Liver (tissue), 7 donors: ENCODE measurements at regions not wholly inside any gene's neighbourhood (a gene's known extent, or its start where the extent isn't known, plus 50 kb on each side); places are given as distances from the start of the nearest gene placed in this dataset.

ENCODE experiments used
- DNase-seq: peaks from one replicate; pipeline ENCODE4 v3.0.0-alpha.2; 2017; ENCODE audit warnings: low spot score
- H3K27ac ChIP-seq, 2 donors: one replicate each; pipeline ENCODE4 v1.7.0; 2013; ENCODE audit warnings: inconsistent platforms in 2 of 2, low read length in 2 of 2, control low read depth in 1 of 2, low read depth in 1 of 2, mild to moderate bottlenecking in 1 of 2
- H3K27me3 ChIP-seq, 4 donors: one replicate each; pipeline versions ENCODE4 v1.6.1 to v1.7.0; 2013; ENCODE audit warnings: low read length in 3 of 4, inconsistent platforms in 1 of 4, mild to moderate bottlenecking in 1 of 4, moderate library complexity in 1 of 4; ENCODE audit not compliant: control insufficient read depth in 4 of 4, insufficient read depth in 4 of 4
- H3K36me3 ChIP-seq, 4 donors: one replicate each; pipeline versions ENCODE4 v1.6.1 to v1.7.0; 2013; ENCODE audit warnings: low read length in 3 of 4, mild to moderate bottlenecking in 3 of 4, low read depth in 1 of 4, moderate library complexity in 1 of 4; ENCODE audit not compliant: control insufficient read depth in 4 of 4, insufficient read depth in 3 of 4
- H3K4me1 ChIP-seq, 4 donors: one replicate each; pipeline versions ENCODE4 v1.6.1 to v1.7.0; 2013; ENCODE audit warnings: low read length in 3 of 4, mild to moderate bottlenecking in 3 of 4, moderate library complexity in 1 of 4; ENCODE audit not compliant: control insufficient read depth in 4 of 4, insufficient read depth in 4 of 4
- H3K4me3 ChIP-seq, 3 donors: one replicate each; pipeline versions ENCODE4 v1.6.1 to v1.7.0; 2013; ENCODE audit warnings: low read length in 3 of 3, control low read depth in 1 of 3, low read depth in 1 of 3, mild to moderate bottlenecking in 1 of 3
- H3K9ac ChIP-seq, 2 donors: one replicate each; pipeline ENCODE4 v1.7.0; 2013; ENCODE audit warnings: low read length in 2 of 2, mild to moderate bottlenecking in 2 of 2, moderate library complexity in 2 of 2, control low read depth in 1 of 2, low read depth in 1 of 2
- H3K9me3 ChIP-seq, 4 donors: one replicate each; pipeline versions ENCODE4 v1.6.1 to v1.7.0; 2013; ENCODE audit warnings: low read length in 3 of 4; ENCODE audit not compliant: control insufficient read depth in 4 of 4
- ATF3 ChIP-seq: IDR thresholded peaks from 2 replicates; pipeline ENCODE4 v1.6.1; 2016; ENCODE audit warnings: antibody characterized with exemption
- EGR1 ChIP-seq, 2 donors: IDR thresholded peaks; 2 replicates each; pipeline ENCODE4 v1.6.1; 2016 to 2018; ENCODE audit warnings: antibody characterized with exemption in 2 of 2, low read depth in 2 of 2
- FOXA1 ChIP-seq: IDR thresholded peaks from 2 replicates; pipeline ENCODE4 v1.6.1; 2016; ENCODE audit warnings: antibody characterized with exemption
- FOXA2 ChIP-seq: IDR thresholded peaks from 2 replicates; pipeline ENCODE4 v1.6.1; 2016; ENCODE audit warnings: antibody characterized with exemption
- GABPA ChIP-seq, 2 donors: IDR thresholded peaks in 1 of 2; conservative IDR thresholded peaks in 1 of 2; 2 replicates each; pipeline ENCODE4 v1.6.1; 2016; ENCODE audit warnings: antibody characterized with exemption in 2 of 2, mild to moderate bottlenecking in 1 of 2, moderate library complexity in 1 of 2
- HNF4A ChIP-seq, 2 donors: conservative IDR thresholded peaks; 2 replicates each; pipeline ENCODE4 v1.6.1; 2016; ENCODE audit warnings: antibody characterized with exemption in 2 of 2, mild to moderate bottlenecking in 2 of 2
- JUND ChIP-seq, 2 donors: IDR thresholded peaks; 2 replicates each; pipeline ENCODE4 v1.6.1; 2016; ENCODE audit warnings: antibody characterized with exemption in 2 of 2
- NR2F2 ChIP-seq: IDR thresholded peaks from 2 replicates; pipeline ENCODE4 v1.6.1; 2016; ENCODE audit warnings: antibody characterized with exemption
- RAD21 ChIP-seq, 2 donors: IDR thresholded peaks; 2 replicates each; pipeline ENCODE4 v1.6.1; 2016; ENCODE audit warnings: antibody characterized with exemption in 2 of 2, mild to moderate bottlenecking in 2 of 2
- REST ChIP-seq: IDR thresholded peaks from 2 replicates; pipeline ENCODE4 v1.6.1; 2016; ENCODE audit warnings: antibody characterized with exemption, mild to moderate bottlenecking
- SP1 ChIP-seq: IDR thresholded peaks from 2 replicates; pipeline ENCODE4 v1.6.1; 2018; ENCODE audit warnings: antibody characterized with exemption, mild to moderate bottlenecking
- TAF1 ChIP-seq: conservative IDR thresholded peaks from 2 replicates; pipeline ENCODE4 v1.6.1; 2016; ENCODE audit warnings: antibody characterized with exemption, mild to moderate bottlenecking
- ZBTB33 ChIP-seq: IDR thresholded peaks from 2 replicates; pipeline ENCODE4 v1.6.1; 2016; ENCODE audit warnings: antibody characterized with exemption
- WGBS: extraction: QIAGEN DNeasy Blood & Tissue Kit; methylation state at CpG from one replicate; pipeline ENCODE4 v1.1.7; 2013; 5-methylcytosine and 5-hydroxymethylcytosine counted together
- TF ChIP-seq, protein P1 (sequence below): IDR thresholded peaks from 2 replicates; pipeline ENCODE4 v1.6.1; 2016; ENCODE audit warnings: antibody characterized with exemption
- donor health status: healthy.
- donor health status: healthy.
- donor health status: healthy.
- donor health status: healthy.

DNA sequence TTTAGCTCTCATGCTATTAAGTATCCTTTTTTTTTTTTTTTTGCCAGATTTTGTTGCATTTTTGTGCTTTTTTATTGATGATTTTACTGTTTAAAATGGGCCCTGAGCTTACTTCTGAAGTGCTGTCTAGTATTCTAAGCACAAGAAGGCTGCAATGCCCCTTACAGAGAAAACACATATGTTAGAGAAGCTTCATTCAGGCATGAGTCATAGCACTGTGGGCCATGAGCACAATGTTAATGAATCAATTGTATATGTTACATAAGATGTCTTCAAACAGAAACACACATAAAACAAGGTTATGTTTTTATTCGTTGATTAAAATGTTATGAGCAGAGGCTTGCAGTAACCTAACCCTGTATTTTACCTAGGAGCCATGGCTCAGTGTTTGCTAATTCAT, 117.8 kb upstream of the C11orf87 start (continued):
- TF ChIP-seq NR2F2: no peak
- no peak for TF ChIP-seq TAF1

GRCh38 chr11:109305009-109305408, 117.0 kb upstream of the C11orf87 start:
- TF ChIP-seq GABPA (IDR thresholded peaks at IDR 0.05 in 1 of 2, conservative IDR thresholded peaks at IDR 0.05 in 1 of 2) (no peak), REST (no peak), HNF4A (conservative IDR thresholded peaks at IDR 0.05) (no peak), ATF3 (no peak), NR2F2 (no peak), TAF1 (no peak)
- TF ChIP-seq, protein P1, sequence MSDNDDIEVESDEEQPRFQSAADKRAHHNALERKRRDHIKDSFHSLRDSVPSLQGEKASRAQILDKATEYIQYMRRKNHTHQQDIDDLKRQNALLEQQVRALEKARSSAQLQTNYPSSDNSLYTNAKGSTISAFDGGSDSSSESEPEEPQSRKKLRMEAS: no peak
- 86% methylated on average over 7 of the region's 7 CpGs for WGBS
- Histone ChIP-seq H3K36me3 (no peaks in the 10 kb centered on the region), H3K27ac (no peak overlapping the region), H3K9me3 (no peaks in the 10 kb centered on the region), H3K27me3 (peaks cover 0 to 4% (median 0%) of the 10 kb centered on the region in 4 donors), H3K4me3 (no peak overlapping the region), H3K4me1 (no peaks in the 10 kb centered on the region), H3K9ac (no peak overlapping the region)
- no peak for DNase-seq

DNA sequence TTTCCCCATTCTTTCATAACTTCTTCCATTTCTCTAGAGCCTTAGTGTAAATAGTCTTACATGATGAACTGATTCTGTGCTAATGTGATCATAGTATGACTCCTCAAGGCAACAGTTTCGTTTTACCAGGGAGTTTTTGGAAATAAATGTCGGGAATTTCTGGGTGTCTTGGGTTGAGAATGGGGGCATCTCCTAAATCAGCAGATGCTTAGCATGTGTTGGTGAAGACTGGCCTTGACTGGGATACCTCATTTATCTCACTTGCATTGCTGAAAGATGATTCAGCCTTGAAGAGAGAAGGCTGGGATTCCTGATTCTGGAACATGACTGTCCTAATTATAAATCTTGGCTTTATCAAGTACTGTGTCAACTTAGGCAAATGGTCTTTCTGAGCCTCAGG, 115.7 kb upstream of the C11orf87 start:
- no peak overlapping the region for H3K9ac ChIP-seq
- no peaks in the 10 kb centered on the region for H3K36me3 ChIP-seq
- no peak overlapping the region for H3K4me3 ChIP-seq
- no peaks in the 10 kb centered on the region for H3K4me1 ChIP-seq
- no peak overlapping the region for H3K27ac ChIP-seq
- no peak for DNase-seq
- H3K27me3 ChIP-seq: peaks cover 0 to 4% (median 0%) of the 10 kb centered on the region in 4 donors
- 47% methylated on average over 2 of the region's 2 CpGs for WGBS
- TF ChIP-seq FOXA1: no peak
- no peak for TF ChIP-seq FOXA2
- TF ChIP-seq SP1: no peak
- TF ChIP-seq JUND (IDR thresholded peaks at IDR 0.05): no peak
- no peak for TF ChIP-seq TAF1
- no peak for TF ChIP-seq RAD21 (IDR thresholded peaks at IDR 0.05)
- H3K9me3 ChIP-seq: no peaks in the 10 kb centered on the region

GRCh38 chr11:109307366-109307765, 114.6 kb upstream of the C11orf87 start:
- Histone ChIP-seq H3K36me3 (no peaks in the 10 kb centered on the region), H3K27me3 (peaks cover 0 to 6% (median 0%) of the 10 kb centered on the region in 4 donors), H3K27ac (no peak overlapping the region), H3K4me3 (no peak overlapping the region), H3K9ac (no peak overlapping the region), H3K9me3 (no peaks in the 10 kb centered on the region), H3K4me1 (no peaks in the 10 kb centered on the region)
- no peak for DNase-seq
- WGBS: 64% methylated on average over 3 of the region's 3 CpGs
- no peak for TF ChIP-seq FOXA1
- no peak for TF ChIP-seq SP1
- no peak for TF ChIP-seq EGR1 (IDR thresholded peaks at IDR 0.05; ENCODE audit: low read depth in 2 of 2)
- TF ChIP-seq ZBTB33: no peak
- no peak for TF ChIP-seq NR2F2
- TF ChIP-seq TAF1: no peak
- no peak for TF ChIP-seq RAD21 (IDR thresholded peaks at IDR 0.05)
